ENCODE measurements at regions not wholly inside any gene's neighbourhood (a gene's known extent, or its start where the extent isn't known, plus 50 kb on each side); places are given as distances from the start of the nearest gene placed in this dataset.

DNA sequence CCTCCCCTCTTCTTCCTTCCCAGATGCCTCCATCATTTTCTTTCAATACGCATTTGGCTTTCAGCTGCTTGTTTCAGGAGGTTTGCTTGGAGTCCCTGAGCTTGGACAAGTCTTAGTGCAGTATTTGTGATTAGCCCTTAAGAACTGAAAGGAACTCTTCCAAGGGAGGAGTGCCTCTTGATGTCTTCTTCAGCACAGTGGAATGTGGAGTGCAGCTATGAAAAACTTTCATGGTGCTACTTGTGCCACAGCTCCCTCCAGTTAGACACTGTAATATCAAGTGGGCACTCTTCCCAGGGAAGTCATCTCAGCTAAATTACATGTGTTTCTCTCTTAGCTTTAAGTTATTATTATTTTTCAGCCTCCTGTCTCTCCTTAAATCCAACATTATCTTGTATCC is 173.1 kb downstream of the NECTIN3 start:
- DNase-seq, result no peak

DNA sequence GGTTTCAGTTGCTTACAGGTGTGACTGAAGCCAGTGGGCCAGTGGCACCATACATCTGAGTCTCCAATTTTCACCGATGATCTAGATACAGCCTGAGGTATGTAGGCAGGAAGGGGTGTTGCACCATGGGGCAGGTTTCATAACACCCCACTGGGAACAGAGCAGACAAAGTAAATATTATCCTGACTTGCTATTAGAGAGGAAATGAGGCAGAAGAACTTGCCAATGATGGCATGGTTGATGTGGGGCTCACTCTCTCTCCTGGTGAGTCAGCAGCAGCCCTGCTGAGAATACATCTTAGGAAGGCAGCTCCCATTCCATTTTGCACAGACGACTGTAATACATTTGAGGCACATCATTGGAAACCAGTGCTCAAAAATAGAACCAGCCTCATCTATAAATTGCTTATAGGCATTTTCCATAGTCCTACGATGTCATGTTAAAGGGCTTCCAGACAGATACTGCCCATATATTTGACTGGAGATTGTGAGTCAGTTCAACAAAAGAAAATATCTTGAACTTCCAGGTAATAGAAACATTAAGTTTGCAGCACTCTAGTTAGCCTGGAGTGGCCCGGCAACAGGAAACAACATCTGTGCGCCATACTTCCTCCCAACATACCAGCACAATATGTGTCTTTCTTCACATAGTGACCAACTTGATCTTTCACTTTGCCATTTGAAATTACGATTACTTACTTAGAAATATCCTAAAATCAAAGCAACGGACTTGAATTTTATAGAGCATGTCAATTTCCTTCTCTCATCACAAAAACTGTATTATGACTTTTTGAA is 175.5 kb downstream of the NECTIN3 start:
- DNase-seq, result no peak

DNA sequence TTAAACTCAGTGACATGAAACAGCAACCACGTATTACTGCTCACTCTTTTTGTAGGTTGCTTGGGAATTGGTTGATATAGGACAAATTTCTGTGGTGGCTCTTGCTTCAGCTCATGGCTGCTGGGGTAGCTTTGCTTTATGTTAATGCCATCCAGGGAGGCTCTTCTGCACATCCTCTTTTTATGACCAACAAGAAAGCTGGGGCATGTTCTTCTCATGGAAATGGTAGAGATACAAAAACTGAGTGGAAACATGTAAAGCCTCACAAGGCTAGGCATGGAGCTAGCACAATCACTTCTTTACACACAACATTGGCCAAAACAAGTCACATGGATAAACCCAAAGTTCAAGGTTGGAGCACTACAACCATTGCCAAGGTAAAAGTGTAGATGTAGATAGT is 176.8 kb downstream of the NECTIN3 start:
- no peak for DNase-seq

DNA sequence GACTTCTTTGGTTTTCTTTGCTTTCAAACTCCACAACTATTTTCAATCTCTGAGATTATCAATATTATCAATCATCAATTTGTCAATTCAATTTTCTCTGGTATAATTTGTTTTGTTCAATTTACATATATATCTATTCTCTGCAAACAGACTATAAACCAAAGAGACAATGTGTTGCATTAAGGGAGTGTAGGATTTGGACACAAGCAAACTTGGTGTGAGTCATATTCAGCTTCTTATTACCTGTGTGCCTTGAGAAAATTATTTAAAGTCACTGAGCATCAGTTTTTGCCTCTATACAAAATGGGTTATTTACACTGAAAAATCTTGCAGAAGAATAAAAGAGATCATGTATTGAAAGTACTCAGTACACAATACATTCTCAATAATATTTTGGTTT is 177.8 kb downstream of the NECTIN3 start:
- no peak for DNase-seq

DNA sequence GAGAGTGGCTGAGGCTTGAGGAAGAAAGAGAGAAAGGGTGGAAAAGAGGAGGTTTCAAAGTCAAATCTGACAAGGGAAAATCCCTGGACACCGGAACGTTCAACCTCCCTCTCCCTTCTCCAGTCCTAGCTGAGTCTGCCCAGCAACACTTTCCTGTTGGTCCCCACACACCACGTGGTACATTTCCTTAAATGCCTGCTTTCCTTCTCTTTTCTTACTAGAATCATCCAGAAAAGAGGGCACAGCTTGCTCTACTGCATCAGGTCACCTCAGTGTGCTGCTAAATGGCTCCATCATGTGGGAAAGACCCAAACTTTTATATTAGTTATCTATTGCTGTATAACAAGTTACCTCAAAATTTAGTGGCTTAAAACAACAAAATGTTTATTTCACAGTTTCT is 181.2 kb downstream of the NECTIN3 start:
- DNase-seq, result no peak

DNA sequence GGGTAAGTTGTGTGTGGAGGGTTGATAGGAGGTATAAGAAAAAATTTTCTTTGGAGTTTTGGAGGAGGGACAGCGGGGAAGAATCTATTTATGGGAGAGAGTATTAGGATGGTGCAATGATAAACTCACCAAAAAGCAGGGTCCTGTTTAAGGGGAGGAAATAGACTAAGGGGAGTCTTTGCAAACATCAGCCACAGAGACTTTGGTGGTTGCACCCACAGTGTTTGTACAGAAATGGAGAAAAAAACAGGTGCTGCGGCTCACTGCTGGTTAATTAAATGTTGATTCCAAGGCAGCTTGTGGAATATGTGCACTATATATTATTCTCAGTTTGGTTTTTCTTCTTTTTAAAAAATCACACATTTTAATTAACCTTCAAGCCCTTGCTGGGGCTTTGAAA is 182.1 kb downstream of the NECTIN3 start:
- no peak for DNase-seq

DNA sequence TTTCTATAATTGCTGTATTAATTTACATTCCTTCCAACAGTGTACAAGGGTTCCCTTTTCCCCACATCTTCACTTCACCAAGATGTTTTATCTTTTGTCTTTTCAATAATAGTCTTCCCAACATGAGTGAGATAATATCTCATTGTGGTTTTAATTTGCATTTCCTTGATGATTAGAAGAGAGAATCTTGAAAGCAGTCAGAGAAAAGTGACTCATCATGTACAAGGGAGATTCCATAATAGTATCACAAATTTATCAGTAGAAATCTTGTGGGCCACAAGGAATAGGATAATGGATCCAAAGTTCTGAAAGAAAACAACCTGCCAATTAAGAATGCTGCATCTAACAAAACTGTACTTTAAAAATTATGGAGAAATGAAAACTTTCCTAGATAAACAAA is 189.3 kb downstream of the NECTIN3 start:
- no peak for DNase-seq

DNA sequence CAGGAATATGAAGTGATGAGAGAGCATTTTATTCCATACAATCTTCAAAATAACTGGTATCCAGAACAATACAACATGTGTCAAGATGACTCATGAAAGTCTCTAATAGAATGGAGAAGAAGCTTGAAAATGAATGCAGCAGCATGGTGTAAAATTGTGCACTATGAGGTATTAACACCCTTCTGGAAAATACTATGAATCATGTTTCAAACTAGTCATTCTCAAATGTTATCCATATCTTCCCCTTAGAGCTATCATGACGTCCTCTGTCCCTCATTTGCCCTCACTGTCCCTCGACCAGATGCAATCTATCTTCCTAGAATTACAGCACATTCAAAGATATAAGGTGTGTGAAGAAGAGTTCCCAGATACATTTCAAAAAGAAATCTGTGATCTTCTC is 198.2 kb downstream of the NECTIN3 start:
- DNase-seq, result no peak

DNA sequence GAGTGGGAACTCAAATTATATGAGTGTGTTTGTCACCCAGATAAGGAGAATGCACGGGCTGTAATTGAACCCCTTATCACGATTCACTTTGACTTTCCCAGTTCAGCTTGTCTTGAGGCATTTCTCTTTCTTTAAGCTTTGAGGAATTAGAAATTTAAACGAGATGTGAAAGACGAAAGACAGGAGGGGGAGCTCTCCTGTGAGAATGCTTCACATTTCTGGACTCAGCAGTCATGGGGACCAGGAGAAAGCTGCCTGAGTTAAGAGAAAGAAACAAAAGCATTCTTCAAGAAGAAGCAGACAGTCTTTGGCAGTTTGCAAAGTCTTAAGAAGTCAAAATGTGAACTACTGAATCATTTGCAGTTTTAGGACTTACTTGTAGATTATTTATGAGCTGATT is 205.6 kb downstream of the NECTIN3 start:
- peak; percentile 27 for DNase-seq

DNA sequence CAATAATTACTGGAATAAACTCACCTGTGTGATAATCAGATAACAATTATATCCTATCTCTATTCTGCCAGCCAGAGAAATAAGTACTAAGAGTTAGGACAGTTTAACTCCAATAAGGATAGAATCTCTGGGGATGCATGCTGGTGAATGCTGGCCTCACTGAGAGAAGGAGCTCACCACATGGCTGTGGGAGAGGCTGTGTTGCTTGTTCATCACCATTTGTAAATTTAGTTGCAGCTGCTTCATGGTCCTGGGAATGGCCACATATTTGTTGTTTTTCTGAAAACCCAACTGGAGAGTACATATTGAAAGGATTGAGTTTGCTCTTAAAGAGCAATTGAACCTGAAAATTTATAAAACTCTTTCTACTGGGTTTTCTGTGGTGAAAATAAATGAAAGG is 207.3 kb downstream of the NECTIN3 start:
- no peak for DNase-seq

DNA sequence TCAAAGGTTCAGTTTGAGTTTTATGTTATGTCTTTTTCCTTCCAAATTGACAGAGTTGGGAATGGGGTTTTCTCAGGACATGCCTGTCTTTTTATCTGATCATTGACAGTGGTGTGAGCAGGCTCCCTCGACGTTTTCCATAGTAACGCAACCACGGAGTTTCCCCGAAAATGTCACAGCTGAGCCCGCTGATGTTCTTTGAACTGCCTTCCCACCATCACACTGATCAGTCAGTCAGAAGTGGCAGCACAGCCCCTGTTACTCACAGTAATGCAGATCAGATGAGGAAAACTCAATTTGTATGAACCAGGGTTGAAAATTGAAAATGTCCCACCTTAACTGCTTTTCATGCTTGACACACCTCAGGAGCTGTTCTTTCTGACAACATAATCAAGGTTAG is 210.4 kb downstream of the NECTIN3 start:
- DNase-seq, result no peak

DNA sequence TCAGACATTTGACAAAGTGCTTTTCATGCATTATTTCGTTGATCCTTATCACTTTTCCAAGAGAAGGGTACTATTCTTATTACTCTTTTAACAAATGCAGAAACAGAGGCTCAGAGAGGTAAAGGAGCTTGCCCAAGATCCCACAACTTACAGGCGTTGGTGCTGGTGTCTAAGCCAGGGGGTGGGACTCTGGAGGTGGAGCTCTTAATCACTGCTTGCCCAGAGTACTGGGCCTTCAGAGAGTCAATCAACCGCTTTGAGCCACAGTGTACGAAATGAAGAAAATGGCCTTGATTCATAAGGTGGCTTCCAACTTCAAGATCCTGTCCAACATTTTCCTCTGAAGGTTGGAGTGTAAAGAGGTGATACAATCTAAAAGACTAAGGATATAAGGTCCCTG is 211.5 kb downstream of the NECTIN3 start:
- no peak for DNase-seq

DNA sequence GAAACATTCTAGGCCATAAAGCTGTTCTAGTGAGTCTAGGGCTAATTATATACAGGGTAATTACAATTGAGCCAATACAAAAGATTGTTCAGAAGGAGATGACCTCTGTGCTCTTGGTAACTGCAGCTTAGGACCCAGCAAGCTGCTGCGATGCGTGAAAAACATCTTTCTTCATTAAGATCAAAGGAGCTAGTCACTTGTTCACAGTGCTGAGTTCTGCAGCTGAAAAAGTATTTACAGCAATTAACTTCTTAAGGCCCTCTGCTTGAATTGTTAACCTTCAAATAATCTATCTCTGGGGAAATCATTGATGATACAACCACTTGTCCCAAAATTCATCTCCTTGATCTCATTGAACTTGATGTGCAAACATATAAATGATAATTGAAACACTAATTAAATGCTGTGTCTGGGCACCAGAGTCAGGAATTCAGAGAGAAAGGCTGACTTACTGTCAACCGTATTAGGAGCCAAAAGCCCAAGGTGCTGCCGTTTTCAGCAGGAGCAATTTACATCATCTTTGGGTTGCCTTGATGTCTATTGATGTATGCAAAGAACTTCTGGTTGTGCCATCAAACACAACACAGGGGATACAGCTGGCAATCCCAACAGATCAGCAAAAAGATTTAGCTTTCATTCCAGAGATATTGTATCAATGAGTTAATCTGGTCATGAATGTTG is 213.0 kb downstream of the NECTIN3 start:
- DNase-seq, result no peak

DNA sequence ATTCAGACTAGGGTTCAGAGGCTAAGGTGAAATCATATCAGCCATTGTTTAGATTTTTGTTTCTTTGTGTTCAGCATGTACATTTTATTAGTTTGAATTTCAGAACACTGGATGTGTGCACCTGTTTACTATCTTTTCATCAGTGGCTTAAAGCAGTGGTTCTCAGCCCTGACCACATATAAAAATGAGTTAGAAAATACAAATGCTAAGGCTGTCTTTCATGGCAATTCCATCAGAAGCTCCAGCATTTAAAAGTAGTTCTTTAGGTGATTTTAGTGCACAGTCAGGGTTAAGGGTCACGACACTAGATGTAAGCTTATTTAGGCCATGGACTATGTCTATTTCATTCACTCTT is 213.5 kb downstream of the NECTIN3 start:
- no peak for DNase-seq

DNA sequence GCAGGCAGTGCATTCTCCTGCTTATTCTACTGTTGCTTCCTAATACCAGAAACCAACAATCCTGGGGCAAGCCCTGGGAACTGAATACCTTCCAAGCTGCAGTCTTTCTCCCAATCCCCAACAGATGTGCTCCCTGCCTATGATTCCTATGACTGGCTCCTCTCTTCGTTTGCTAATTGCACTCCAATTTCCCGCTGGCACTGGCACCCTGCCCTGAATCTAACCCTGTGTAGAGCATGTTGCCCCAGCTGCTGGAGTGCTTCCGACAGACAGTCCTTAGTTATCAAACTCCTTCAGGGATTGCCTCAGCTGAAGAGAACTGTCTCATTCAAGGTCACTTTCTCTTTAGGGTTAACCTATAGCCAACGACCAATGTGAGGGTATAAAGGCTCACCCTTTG is 214.1 kb downstream of the NECTIN3 start:
- no peak for DNase-seq

DNA sequence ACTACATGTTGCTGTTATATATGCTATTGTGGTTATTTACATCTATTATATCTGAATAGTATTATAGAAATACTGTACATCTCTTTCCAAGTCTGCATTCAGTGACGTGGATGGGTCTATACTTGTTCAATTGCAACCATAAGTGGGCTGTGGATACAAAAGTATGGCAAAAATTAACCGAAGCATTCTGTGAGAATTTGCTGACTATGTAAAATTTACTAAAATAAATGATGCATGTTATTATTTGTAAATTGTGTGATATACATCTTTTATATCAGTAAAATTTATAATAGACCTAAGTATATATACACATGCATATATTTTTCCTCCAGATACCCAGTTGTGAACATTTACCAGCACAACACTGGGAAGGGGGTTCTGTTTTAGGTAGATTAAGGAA is 215.1 kb downstream of the NECTIN3 start:
- DNase-seq, result no peak

DNA sequence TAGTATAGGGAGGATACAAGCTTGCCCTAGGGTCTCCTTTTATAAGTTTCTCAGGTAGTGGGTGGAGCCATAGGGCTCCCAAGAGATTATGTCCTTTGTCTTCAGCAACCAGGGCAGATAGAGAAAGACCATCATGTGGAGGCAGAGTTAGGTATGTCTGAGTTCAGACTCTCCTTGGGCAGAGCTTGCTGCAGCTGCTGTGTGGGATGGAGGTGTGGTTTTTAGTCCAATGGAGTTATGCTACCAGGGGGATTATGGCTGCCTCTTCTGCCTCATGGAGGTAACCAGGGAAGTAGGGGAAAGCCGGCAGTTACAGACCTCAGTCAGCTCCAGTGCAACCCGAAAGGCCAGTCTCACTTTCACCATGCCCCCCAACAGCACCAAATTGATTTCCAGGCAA is 220.5 kb downstream of the NECTIN3 start:
- no peak for DNase-seq

DNA sequence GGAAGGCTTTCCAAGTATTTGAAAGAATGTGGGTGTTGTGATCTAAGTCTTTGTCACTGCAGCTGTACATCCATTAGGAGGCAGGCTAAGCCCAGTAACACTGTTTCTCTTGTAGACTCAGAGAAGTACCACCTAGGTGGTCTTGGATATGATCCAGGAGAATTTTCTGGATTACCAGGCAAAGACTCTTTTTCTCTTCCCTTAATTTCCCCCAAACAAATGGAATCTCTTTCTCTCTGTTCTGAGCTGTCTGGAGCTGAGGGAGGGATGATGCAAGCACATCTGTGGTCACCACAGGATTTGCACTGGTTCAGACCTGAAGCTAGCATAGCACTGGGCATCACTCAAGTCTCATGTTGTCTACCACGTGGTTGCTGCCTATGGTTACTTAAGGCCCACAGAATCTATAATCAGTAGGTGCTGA is 227.6 kb downstream of the NECTIN3 start:
- no peak for DNase-seq

DNA sequence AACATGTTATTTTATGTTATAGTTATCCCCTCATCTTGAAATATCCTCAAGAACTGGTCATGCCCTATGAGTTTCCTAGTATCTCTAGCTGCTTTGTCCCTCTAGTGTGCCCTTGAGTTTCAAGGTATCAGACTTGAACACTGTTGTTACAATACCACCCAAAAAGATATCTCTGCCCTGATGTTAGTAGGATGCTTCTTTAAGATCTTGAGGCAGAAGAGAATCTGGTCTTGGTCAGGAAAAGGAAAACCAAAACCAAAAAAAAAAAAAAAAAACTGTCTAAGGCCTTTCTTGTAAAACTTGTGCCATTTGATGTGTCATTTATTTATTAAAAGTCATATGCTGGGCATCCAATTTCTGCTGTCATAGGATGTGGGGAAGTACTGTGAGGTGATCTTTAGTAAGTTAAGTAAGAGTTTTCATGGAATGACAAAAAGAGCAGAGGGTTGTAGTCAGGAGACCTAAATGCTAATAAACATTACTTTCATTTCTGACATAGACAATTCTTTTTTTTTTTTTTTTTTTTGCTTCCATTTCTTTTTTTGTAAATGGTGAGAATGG is 229.7 kb downstream of the NECTIN3 start:
- DNase-seq, result no peak

DNA sequence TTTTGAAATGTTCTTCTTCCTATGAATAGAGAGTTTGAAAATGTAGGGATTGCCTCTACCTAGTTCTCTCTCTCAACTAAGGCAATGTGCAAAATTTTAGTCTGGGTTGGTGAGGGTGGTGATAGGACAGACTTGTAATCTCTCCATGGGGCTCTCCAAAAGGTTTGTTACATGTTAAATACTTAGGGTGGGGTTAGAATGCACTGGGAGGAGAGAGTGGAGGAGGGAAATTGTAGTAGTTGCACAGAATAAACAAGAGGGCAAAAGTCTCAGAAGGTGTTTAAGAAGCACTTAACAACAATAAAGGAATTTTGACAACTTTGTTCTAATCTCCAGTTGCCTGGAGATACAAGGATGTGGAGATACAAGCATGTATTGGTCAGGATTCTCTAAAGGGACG is 230.4 kb downstream of the NECTIN3 start:
- DNase-seq, result no peak

DNA sequence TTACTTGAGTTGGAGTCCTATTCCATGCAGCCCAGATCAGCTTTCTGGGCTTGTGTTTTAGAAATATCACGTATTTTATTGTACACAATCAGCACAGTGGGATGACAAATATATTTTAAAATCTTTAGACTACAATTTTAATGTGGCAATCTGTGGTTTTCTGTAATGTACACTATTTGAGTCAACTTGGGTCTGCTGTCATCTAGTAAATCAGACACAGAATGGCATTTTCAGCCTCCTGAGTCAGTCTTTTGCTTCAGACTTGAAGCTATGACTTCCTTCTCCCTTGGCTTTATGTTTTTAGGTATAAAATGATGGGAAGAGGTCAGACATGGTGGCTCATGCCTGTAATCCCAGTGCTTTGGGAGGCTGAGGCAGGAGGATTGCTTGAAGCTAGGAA is 232.1 kb downstream of the NECTIN3 start:
- no peak for DNase-seq

DNA sequence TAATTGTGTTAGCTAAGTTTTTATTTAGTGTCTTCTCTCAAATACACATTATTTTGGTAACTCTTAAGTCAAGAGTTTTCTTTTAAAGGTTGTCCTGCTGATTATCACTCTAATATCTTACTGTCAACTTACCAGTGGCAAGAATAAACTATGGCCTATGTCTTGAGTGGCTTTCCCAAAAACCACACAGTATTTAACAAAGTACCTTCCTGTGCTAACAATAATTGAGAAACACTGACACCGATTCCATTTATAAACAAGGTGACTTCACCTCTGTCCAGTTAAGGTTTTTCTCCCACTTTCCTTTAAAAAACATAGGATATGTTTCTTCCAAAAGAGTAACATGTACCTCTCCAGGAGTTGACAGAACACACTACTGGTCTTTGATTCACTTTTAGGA is 234.3 kb upstream of the CD96 start:
- no peak for DNase-seq

DNA sequence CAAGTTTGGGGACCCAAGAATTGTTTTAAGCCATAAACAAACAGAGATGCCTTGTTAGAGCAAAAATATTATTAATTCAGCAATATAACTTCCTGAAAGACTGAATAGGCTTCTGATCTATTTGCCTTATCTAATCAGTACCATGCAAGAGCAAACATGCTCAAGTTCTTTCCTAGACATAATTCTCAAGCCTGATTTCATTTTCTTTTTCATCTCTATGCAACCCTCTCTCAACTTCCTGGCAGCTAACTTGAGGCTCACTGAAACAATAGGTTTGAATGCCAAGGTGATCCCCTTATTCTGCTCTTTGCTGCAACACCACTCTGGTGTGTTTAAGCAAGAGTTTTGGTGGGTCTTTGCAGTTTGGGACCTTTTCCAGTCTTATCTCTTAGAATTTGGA is 230.9 kb upstream of the CD96 start:
- no peak for DNase-seq

DNA sequence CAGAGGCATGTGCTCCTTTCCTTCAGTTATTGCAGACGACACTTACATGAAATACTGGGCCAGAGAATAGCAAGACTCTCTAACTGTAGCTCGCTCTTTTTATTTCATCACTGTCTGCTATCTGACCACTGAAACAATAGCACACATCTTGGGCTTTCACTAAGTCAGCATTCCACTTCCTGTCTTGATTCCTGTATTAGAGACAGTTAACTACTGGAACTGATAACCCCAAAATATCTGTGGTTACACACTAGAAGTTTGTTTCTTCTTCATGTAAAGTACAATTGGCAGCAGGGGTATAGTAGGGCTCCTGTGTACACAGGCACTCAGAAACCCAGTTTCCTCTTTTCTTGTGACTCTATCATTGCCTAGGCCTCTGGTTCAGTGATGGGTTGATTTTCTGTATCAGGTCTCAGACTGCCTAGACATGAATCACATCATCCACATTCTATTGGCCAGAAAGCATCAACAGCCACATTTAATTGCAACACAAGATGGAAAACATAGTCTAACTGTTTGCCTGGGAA is 230.2 kb upstream of the CD96 start:
- DNase-seq, result peak; percentile 86

Measured in GDM1 (cell line).